ENCODE measurements at regions not wholly inside any gene's neighbourhood (a gene's known extent, or its start where the extent isn't known, plus 50 kb on each side); places are given as distances from the start of the nearest gene placed in this dataset.

GRCh38 chr15:47602121-47602520 lies 115.2 kb upstream of the SEMA6D start:
- no peak overlapping the region for H3K27ac Mint-ChIP-seq
- no peak for TF ChIP-seq CTCF (IDR thresholded peaks at IDR 0.05; ENCODE audit: unreplicated experiment)
- DNase-seq (ENCODE audit: low spot score, unreplicated experiment) = no peak
- no peaks in the 10 kb centered on the region for H3K9me3 Mint-ChIP-seq (ENCODE audit: low read depth)
- H3K4me1 Mint-ChIP-seq (ENCODE audit: low read depth) = peaks cover 9% of the 10 kb centered on the region
- no peaks in the 10 kb centered on the region for H3K27me3 Mint-ChIP-seq
- no peak overlapping the region for H3K4me3 Mint-ChIP-seq (ENCODE audit: low read depth)
- H3K36me3 Mint-ChIP-seq (ENCODE audit: insufficient read depth) = no peaks in the 10 kb centered on the region

- Mint-ChIP-seq H3K4me3 (ENCODE audit: low read depth) (no peak overlapping the region), H3K27me3 (no peaks in the 10 kb centered on the region), H3K27ac (no peak overlapping the region), H3K36me3 (ENCODE audit: insufficient read depth) (no peaks in the 10 kb centered on the region), H3K4me1 (ENCODE audit: low read depth) (peaks cover 9% of the 10 kb centered on the region), H3K9me3 (ENCODE audit: low read depth) (no peaks in the 10 kb centered on the region)
- no peak for TF ChIP-seq CTCF (IDR thresholded peaks at IDR 0.05; ENCODE audit: unreplicated experiment)
- DNase-seq (ENCODE audit: low spot score, unreplicated experiment) = no peak
Observed at GRCh38 chr15:47603026-47603425, 114.3 kb upstream of the SEMA6D start.

- DNase-seq (ENCODE audit: low spot score, unreplicated experiment) = no peak
- TF ChIP-seq CTCF (IDR thresholded peaks at IDR 0.05; ENCODE audit: unreplicated experiment) = no peak
- H3K9me3 Mint-ChIP-seq (ENCODE audit: low read depth) = no peaks in the 10 kb centered on the region
- H3K36me3 Mint-ChIP-seq (ENCODE audit: insufficient read depth) = no peaks in the 10 kb centered on the region
- no peaks in the 10 kb centered on the region for H3K27me3 Mint-ChIP-seq
- H3K27ac Mint-ChIP-seq = no peak overlapping the region
- peaks cover 7% of the 10 kb centered on the region for H3K4me1 Mint-ChIP-seq (ENCODE audit: low read depth)
- H3K4me3 Mint-ChIP-seq (ENCODE audit: low read depth) = no peak overlapping the region
Observed at GRCh38 chr15:47607695-47608094, 109.6 kb upstream of the SEMA6D start.

- no peaks in the 10 kb centered on the region for H3K36me3 Mint-ChIP-seq (ENCODE audit: insufficient read depth)
- H3K4me3 Mint-ChIP-seq (ENCODE audit: low read depth) = no peak overlapping the region
- H3K27me3 Mint-ChIP-seq = no peaks in the 10 kb centered on the region
- TF ChIP-seq CTCF (IDR thresholded peaks at IDR 0.05; ENCODE audit: unreplicated experiment) = no peak
- peaks cover 7% of the 10 kb centered on the region for H3K4me1 Mint-ChIP-seq (ENCODE audit: low read depth)
- H3K27ac Mint-ChIP-seq = no peak overlapping the region
- no peak for DNase-seq (ENCODE audit: low spot score, unreplicated experiment)
- no peaks in the 10 kb centered on the region for H3K9me3 Mint-ChIP-seq (ENCODE audit: low read depth)
Observed at GRCh38 chr15:47609693-47610092, 107.6 kb upstream of the SEMA6D start.

DNA sequence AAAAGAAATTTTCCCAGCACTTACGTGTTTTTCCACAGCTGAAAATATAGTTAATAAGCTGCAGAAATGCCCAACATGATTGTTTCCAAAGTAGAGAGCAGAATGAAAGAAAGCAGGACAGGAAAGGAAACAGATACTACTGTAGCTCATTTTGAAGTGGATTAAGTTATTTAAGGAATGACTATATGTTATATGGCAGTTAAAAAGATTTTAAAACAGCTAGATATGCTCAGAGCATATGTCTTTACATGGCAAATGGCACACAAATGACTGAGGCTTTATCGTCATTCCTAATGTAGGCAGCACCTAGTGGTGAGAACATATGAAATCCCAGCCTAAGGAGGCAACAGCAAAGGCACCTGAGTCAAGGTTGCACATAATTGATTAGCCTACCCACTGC lies 106.6 kb upstream of the SEMA6D start:
- Mint-ChIP-seq H3K27ac (no peak overlapping the region), H3K4me3 (ENCODE audit: low read depth) (no peak overlapping the region), H3K4me1 (ENCODE audit: low read depth) (peaks cover 7% of the 10 kb centered on the region), H3K9me3 (ENCODE audit: low read depth) (no peaks in the 10 kb centered on the region), H3K27me3 (no peaks in the 10 kb centered on the region), H3K36me3 (ENCODE audit: insufficient read depth) (no peaks in the 10 kb centered on the region)
- TF ChIP-seq CTCF (IDR thresholded peaks at IDR 0.05; ENCODE audit: unreplicated experiment) = no peak
- DNase-seq (ENCODE audit: low spot score, unreplicated experiment) = no peak

All from progenitor cell of endocrine pancreas (in vitro differentiated cells).